ENCODE measurements at regions not wholly inside any gene's neighbourhood (a gene's known extent, or its start where the extent isn't known, plus 50 kb on each side); places are given as distances from the start of the nearest gene placed in this dataset.
"Not testable (repeated sequence)": the region's sequence is repeated elsewhere in the genome, so short reads cannot be mapped to it uniquely, and the experiment has no call there.

DNA sequence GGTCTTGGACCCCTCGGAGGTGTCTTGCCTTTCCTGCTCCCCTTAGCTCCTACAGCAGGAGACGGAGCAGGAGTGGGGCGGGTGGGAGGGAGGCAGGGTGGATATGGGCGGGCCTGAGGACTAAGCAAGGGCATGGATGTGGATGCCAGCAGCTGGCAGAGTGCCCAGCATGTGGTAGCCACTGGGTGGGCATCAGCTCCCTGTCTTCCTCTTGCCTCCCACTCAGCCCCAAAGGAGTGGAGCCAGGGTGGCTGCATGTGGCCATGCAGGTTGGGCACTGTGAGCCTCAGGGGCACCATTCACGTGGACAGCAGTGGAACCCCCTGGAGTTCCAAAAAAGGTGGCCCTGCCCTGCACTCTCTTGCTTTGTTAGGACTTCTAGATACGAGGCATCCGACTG is 90.1 kb upstream of the TBCA start:
- no peaks in the 10 kb centered on the region for H3K36me3 ChIP-seq
- no peaks in the 10 kb centered on the region for H3K9me3 ChIP-seq
- no peak for ATAC-seq (ENCODE audit: low FRiP score in 2 of 2)
- no peaks in the 10 kb centered on the region for H3K27me3 ChIP-seq
- H3K27ac ChIP-seq: no peak overlapping the region
- no peak overlapping the region for H3K4me3 ChIP-seq
- no peak for DNase-seq
- no peaks in the 10 kb centered on the region for H3K4me1 ChIP-seq
- WGBS, 2 donors: 87 to 100% methylated on average over 1 to 7 of the region's 7 CpGs
- no peak for TF ChIP-seq POLR2AphosphoS5 (IDR thresholded peaks at IDR 0.05)
- TF ChIP-seq EP300 (IDR thresholded peaks at IDR 0.05): no peak
- TF ChIP-seq CTCF (IDR thresholded peaks at IDR 0.05): no peak
- TF ChIP-seq POLR2A (IDR thresholded peaks at IDR 0.05): no peak

- H3K4me3 ChIP-seq: no peak overlapping the region
- DNase-seq: peak in 1 of 2 donors; percentile 80
- 46 to 58% methylated on average over 8 of the region's 8 CpGs for WGBS, 2 donors
- H3K4me1 ChIP-seq: no peaks in the 10 kb centered on the region
- no peaks in the 10 kb centered on the region for H3K36me3 ChIP-seq
- peak; percentile 73 to 74 for ATAC-seq (ENCODE audit: low FRiP score in 2 of 2)
- no peaks in the 10 kb centered on the region for H3K27me3 ChIP-seq
- peak overlapping the region in 1 of 4 donors; percentile 41 for H3K27ac ChIP-seq
- H3K9me3 ChIP-seq: no peaks in the 10 kb centered on the region
- no peak for TF ChIP-seq POLR2A (IDR thresholded peaks at IDR 0.05)
- TF ChIP-seq POLR2AphosphoS5 (IDR thresholded peaks at IDR 0.05): peak; percentile 39 to 45
Observed at GRCh38 chr5:77864997-77865396, 88.9 kb upstream of the TBCA start.

DNA sequence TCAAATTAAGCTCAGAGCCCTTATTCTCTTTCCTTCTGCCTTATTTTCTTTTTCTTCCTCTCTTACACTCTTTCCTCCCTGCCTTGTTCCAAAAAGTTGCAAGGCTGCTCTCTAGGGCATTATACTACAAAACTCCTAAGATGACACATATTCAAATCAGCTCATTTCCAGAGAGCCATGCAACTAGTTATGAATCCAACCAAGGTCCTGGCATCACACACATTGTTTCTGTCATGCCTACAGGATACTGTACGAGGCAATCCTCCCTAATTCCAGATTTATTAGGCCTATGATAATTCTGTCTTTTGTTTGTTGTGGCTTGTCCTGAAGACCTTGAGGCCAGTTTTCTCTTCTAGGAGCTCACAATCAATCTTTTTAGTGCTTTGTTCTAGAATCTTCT is 87.0 kb upstream of the TBCA start:
- H3K36me3 ChIP-seq: no peaks in the 10 kb centered on the region
- TF ChIP-seq POLR2AphosphoS5 (IDR thresholded peaks at IDR 0.05) (no peak), POLR2A (IDR thresholded peaks at IDR 0.05) (no peak), EP300 (IDR thresholded peaks at IDR 0.05) (no peak), CTCF (IDR thresholded peaks at IDR 0.05) (no peak)
- no peaks in the 10 kb centered on the region for H3K9me3 ChIP-seq
- 67 to 68% methylated on average over 1 of the region's 1 CpG for WGBS, 2 donors
- H3K27me3 ChIP-seq: no peaks in the 10 kb centered on the region
- no peak overlapping the region for H3K4me3 ChIP-seq
- no peaks in the 10 kb centered on the region for H3K4me1 ChIP-seq
- no peak for DNase-seq
- ATAC-seq (ENCODE audit: low FRiP score in 2 of 2): no peak
- H3K27ac ChIP-seq: no peak overlapping the region

DNA sequence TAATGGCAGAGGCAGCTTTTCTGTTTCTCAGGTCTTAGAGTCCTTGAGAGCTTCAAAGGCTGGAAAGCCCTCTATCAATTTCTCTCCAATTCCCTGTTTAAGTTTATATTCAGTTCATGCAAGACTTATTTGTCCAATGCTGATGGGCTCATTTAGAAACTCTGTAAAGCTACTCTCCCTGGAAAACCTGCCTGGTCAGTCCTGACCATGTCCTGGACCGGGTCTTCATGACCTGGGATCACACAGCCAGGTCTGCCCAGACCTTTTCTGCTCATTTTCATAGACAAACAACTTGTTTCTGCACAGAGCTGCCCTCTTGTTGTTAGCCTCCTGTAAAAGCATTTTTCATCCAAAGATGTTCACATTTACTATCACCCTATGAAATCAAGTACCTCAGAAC is 85.4 kb upstream of the TBCA start:
- TF ChIP-seq CTCF (IDR thresholded peaks at IDR 0.05) (no peak), EP300 (IDR thresholded peaks at IDR 0.05) (no peak), POLR2A (IDR thresholded peaks at IDR 0.05) (no peak), POLR2AphosphoS5 (IDR thresholded peaks at IDR 0.05) (no peak)
- no peak for DNase-seq
- no peaks in the 10 kb centered on the region for H3K36me3 ChIP-seq

DNA sequence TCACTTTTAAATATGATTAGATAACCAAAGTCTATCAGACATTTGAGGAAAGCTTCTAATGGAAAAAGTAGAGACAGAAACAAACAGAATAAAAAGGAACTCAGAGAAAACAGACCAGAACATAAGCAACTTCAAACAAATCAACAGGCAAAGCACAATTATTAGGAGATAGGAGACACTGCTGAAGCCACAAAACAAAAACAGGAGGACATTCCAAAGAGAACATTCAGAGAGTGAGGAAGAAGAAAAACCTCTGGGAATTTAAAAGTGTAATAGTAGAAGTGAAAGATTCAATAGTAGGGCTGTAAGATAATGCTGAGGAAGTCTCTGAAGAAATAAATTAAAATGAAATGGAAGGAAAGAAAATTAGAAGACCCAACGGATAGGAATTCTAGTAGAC is 83.2 kb upstream of the TBCA start:
- no peaks in the 10 kb centered on the region for H3K36me3 ChIP-seq
- H3K9me3 ChIP-seq: no peaks in the 10 kb centered on the region
- no peak overlapping the region for H3K27ac ChIP-seq
- no peaks in the 10 kb centered on the region for H3K27me3 ChIP-seq
- no peak for ATAC-seq (ENCODE audit: low FRiP score in 2 of 2)
- DNase-seq: no peak
- no peak overlapping the region for H3K4me3 ChIP-seq
- WGBS, 2 donors: 83 to 86% methylated on average over 1 of the region's 1 CpG
- TF ChIP-seq POLR2A (IDR thresholded peaks at IDR 0.05) (no peak), EP300 (IDR thresholded peaks at IDR 0.05) (no peak), CTCF (IDR thresholded peaks at IDR 0.05) (no peak), POLR2AphosphoS5 (IDR thresholded peaks at IDR 0.05) (no peak)
- no peaks in the 10 kb centered on the region for H3K4me1 ChIP-seq

More for the DNA sequence above, 85.4 kb upstream of the TBCA start:
- no peak for ATAC-seq (ENCODE audit: low FRiP score in 2 of 2)
- no peak overlapping the region for H3K4me3 ChIP-seq
- no peaks in the 10 kb centered on the region for H3K27me3 ChIP-seq
- H3K4me1 ChIP-seq: no peaks in the 10 kb centered on the region
- no peaks in the 10 kb centered on the region for H3K9me3 ChIP-seq
- WGBS, 2 donors: 87 to 92% methylated on average over 1 of the region's 1 CpG
- no peak overlapping the region for H3K27ac ChIP-seq

- not testable (repeated sequence) for ATAC-seq (ENCODE audit: low FRiP score in 2 of 2); H3K36me3 ChIP-seq; H3K4me1 ChIP-seq; DNase-seq; H3K9me3 ChIP-seq; H3K27ac ChIP-seq; H3K4me3 ChIP-seq; H3K27me3 ChIP-seq
- 94 to 95% methylated on average over 9 of the region's 9 CpGs for WGBS, 2 donors
Observed at GRCh38 chr5:77858678-77859077, 82.5 kb upstream of the TBCA start.
